ENCODE measurements at regions not wholly inside any gene's neighbourhood (a gene's known extent, or its start where the extent isn't known, plus 50 kb on each side); places are given as distances from the start of the nearest gene placed in this dataset.

DNA sequence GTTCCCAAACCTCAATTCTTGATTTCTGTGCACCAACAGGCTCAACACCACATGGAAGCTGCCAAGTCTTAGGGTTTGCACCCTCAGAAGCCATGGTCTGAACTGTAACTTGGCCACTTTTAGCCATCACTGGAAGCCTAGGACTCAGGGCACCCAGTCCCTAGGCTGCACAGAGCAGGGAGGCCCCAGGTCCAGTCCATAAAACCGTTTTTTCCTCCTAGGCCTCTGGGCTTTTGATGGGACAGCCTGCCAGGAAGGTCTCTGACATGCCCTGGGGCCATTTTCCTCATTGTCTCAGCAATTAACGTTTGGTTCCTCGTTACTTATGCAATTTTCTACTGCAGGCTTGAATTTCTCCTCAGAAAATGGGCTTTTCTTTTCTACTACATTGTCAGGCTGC lies 1259.6 kb downstream of the RAPGEF2 start:
- TF ChIP-seq, protein P1, sequence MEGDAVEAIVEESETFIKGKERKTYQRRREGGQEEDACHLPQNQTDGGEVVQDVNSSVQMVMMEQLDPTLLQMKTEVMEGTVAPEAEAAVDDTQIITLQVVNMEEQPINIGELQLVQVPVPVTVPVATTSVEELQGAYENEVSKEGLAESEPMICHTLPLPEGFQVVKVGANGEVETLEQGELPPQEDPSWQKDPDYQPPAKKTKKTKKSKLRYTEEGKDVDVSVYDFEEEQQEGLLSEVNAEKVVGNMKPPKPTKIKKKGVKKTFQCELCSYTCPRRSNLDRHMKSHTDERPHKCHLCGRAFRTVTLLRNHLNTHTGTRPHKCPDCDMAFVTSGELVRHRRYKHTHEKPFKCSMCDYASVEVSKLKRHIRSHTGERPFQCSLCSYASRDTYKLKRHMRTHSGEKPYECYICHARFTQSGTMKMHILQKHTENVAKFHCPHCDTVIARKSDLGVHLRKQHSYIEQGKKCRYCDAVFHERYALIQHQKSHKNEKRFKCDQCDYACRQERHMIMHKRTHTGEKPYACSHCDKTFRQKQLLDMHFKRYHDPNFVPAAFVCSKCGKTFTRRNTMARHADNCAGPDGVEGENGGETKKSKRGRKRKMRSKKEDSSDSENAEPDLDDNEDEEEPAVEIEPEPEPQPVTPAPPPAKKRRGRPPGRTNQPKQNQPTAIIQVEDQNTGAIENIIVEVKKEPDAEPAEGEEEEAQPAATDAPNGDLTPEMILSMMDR (IDR thresholded peaks at IDR 0.05; ENCODE audit: low read length), result no peak
- TF ChIP-seq EZH2 (optimal IDR thresholded peaks at IDR 0.05; ENCODE audit: low read depth, low read length) (no peak), EZH2phosphoT487 (IDR thresholded peaks at IDR 0.05; ENCODE audit: low read length) (no peak)

All from MM.1S (cell line).